ENCODE measurements at regions not wholly inside any gene's neighbourhood (a gene's known extent, or its start where the extent isn't known, plus 50 kb on each side); places are given as distances from the start of the nearest gene placed in this dataset.

DNA sequence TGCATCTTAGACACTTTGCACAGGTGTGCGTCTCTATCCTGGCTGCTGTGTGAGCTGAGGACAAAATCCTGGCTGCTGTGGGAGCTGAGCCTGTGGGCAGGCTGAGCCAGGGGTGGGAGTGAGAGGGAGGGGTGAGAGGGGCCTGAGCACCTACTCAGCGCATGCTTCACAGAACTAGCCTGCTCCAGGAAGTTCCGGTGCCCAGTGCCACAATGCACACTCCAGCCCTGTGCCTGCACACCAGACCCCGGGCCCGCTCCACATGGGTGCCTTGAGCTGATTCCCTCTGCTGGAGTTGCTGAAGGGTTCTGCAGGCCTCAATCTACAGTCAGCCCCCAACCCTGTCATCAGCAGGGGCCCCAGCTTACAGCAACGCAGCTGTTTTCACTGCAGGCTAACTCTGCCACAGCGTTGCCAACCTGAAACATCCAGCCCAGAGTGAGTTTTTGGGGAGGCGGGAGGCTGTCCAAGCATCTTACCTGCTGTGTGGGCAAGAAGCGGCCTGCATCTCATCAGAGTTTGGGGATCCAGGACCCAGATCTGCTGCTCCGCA, 1377.9 kb downstream of the TBC1D22A start:
- no peak overlapping the region for H3K4me3 ChIP-seq
- WGBS, 2 experiments (ENCODE audit: low coverage in 1 of 2, low lambda C conversion rate in 2 of 2, missing lambda C conversion rate in 2 of 2) = 59 to 68% methylated on average over 7 to 10 of the region's 10 CpGs
- TF ChIP-seq EZH2 (IDR thresholded peaks at IDR 0.05; ENCODE audit: insufficient read depth, poor library complexity, severe bottlenecking) = no peak
- TF ChIP-seq EZH2phosphoT487 (IDR thresholded peaks at IDR 0.05; ENCODE audit: insufficient read depth, low read depth) = no peak
- H3K27ac ChIP-seq = no peak overlapping the region
- no peaks in the 10 kb centered on the region for H3K27me3 ChIP-seq (replicated peaks; ENCODE audit: insufficient read depth)
- no peaks in the 10 kb centered on the region for H3K4me1 ChIP-seq (ENCODE audit: insufficient read depth)
- H4K20me1 ChIP-seq (ENCODE audit: insufficient read depth) = no peaks in the 10 kb centered on the region
- H3K79me2 ChIP-seq (ENCODE audit: insufficient read depth) = no peaks in the 10 kb centered on the region
- no peaks in the 10 kb centered on the region for H3K9me3 ChIP-seq (ENCODE audit: low read depth)
- no peaks in the 10 kb centered on the region for H3F3A ChIP-seq (ENCODE audit: insufficient read depth)
- H3K9me2 ChIP-seq (ENCODE audit: insufficient read depth) = no peaks in the 10 kb centered on the region
- H3K4me2 ChIP-seq (ENCODE audit: unreplicated experiment) = no peak overlapping the region
- DNase-seq = no peak
- no peak overlapping the region for H3K9ac ChIP-seq
- no peak overlapping the region for H2AFZ ChIP-seq
- in situ Hi-C loops (cut with MboI) = no loop called here
- no peaks in the 10 kb centered on the region for H3K36me3 ChIP-seq (ENCODE audit: low read depth)

DNA sequence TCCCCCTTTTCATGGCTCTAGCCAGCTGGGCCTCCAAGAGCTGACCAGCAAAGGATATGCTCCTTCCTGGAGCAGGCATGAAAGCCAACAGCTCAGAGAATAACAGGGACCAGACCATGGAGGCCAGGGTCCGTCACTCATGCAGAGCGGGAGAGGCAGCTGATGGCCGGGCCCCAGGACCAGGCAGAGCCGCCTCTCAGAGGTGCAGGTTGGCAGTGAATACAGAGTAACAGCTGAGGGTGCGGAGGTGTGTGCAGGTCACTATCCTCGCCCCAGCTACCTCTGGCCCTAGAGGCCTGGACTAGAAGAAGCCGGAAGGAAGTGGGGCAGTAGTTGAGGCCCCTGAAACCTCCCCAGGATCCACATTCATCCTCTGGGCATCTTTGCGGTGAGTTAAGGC, 1377.3 kb downstream of the TBC1D22A start:
- Histone ChIP-seq H3K9ac (no peak overlapping the region), H3K79me2 (ENCODE audit: insufficient read depth) (no peaks in the 10 kb centered on the region), H3K9me3 (ENCODE audit: low read depth) (no peaks in the 10 kb centered on the region), H3K27me3 (replicated peaks; ENCODE audit: insufficient read depth) (no peaks in the 10 kb centered on the region), H3F3A (ENCODE audit: insufficient read depth) (no peaks in the 10 kb centered on the region), H3K4me3 (no peak overlapping the region), H3K36me3 (ENCODE audit: low read depth) (no peaks in the 10 kb centered on the region), H2AFZ (no peak overlapping the region), H3K27ac (no peak overlapping the region), H3K4me2 (ENCODE audit: unreplicated experiment) (no peak overlapping the region), H3K9me2 (ENCODE audit: insufficient read depth) (no peaks in the 10 kb centered on the region), H4K20me1 (ENCODE audit: insufficient read depth) (no peaks in the 10 kb centered on the region), H3K4me1 (ENCODE audit: insufficient read depth) (no peaks in the 10 kb centered on the region)
- WGBS, 2 experiments (ENCODE audit: low coverage in 1 of 2, low lambda C conversion rate in 2 of 2, missing lambda C conversion rate in 2 of 2) = 47 to 50% methylated on average over 8 of the region's 8 CpGs
- in situ Hi-C loops (cut with MboI) = no loop called here
- DNase-seq = no peak
- no peak for TF ChIP-seq EZH2phosphoT487 (IDR thresholded peaks at IDR 0.05; ENCODE audit: insufficient read depth, low read depth)
- no peak for TF ChIP-seq EZH2 (IDR thresholded peaks at IDR 0.05; ENCODE audit: insufficient read depth, poor library complexity, severe bottlenecking)

GRCh38 chr22:48138855-48139254, 1376.4 kb downstream of the TBC1D22A start:
- in situ Hi-C loops (cut with MboI) = no loop called here
- no peaks in the 10 kb centered on the region for H3K9me2 ChIP-seq (ENCODE audit: insufficient read depth)
- H3K4me3 ChIP-seq = no peak overlapping the region
- no peak overlapping the region for H3K9ac ChIP-seq
- H4K20me1 ChIP-seq (ENCODE audit: insufficient read depth) = no peaks in the 10 kb centered on the region
- H3K36me3 ChIP-seq (ENCODE audit: low read depth) = no peaks in the 10 kb centered on the region
- TF ChIP-seq EZH2phosphoT487 (IDR thresholded peaks at IDR 0.05; ENCODE audit: insufficient read depth, low read depth) (no peak), EZH2 (IDR thresholded peaks at IDR 0.05; ENCODE audit: insufficient read depth, poor library complexity, severe bottlenecking) (no peak)
- H3K4me2 ChIP-seq (ENCODE audit: unreplicated experiment) = no peak overlapping the region
- H3K27ac ChIP-seq = no peak overlapping the region
- WGBS, 2 experiments (ENCODE audit: low coverage in 1 of 2, low lambda C conversion rate in 2 of 2, missing lambda C conversion rate in 2 of 2) = 57 to 60% methylated on average over 11 of the region's 11 CpGs
- DNase-seq = no peak
- no peaks in the 10 kb centered on the region for H3K9me3 ChIP-seq (ENCODE audit: low read depth)
- no peaks in the 10 kb centered on the region for H3K4me1 ChIP-seq (ENCODE audit: insufficient read depth)
- no peaks in the 10 kb centered on the region for H3F3A ChIP-seq (ENCODE audit: insufficient read depth)
- no peak overlapping the region for H2AFZ ChIP-seq
- no peaks in the 10 kb centered on the region for H3K27me3 ChIP-seq (replicated peaks; ENCODE audit: insufficient read depth)
- no peaks in the 10 kb centered on the region for H3K79me2 ChIP-seq (ENCODE audit: insufficient read depth)

- in situ Hi-C loops (cut with MboI) = no loop called here
- Histone ChIP-seq H3K4me2 (ENCODE audit: unreplicated experiment) (no peak overlapping the region), H3K9me2 (ENCODE audit: insufficient read depth) (no peaks in the 10 kb centered on the region), H3K9me3 (ENCODE audit: low read depth) (no peaks in the 10 kb centered on the region), H3F3A (ENCODE audit: insufficient read depth) (no peaks in the 10 kb centered on the region), H3K79me2 (ENCODE audit: insufficient read depth) (no peaks in the 10 kb centered on the region), H3K4me1 (ENCODE audit: insufficient read depth) (no peaks in the 10 kb centered on the region), H3K36me3 (ENCODE audit: low read depth) (no peaks in the 10 kb centered on the region), H2AFZ (no peak overlapping the region), H3K9ac (no peak overlapping the region), H3K4me3 (no peak overlapping the region), H3K27me3 (replicated peaks; ENCODE audit: insufficient read depth) (no peaks in the 10 kb centered on the region), H3K27ac (no peak overlapping the region), H4K20me1 (ENCODE audit: insufficient read depth) (no peaks in the 10 kb centered on the region)
- TF ChIP-seq EZH2phosphoT487 (IDR thresholded peaks at IDR 0.05; ENCODE audit: insufficient read depth, low read depth) (no peak), EZH2 (IDR thresholded peaks at IDR 0.05; ENCODE audit: insufficient read depth, poor library complexity, severe bottlenecking) (no peak)
- WGBS, 2 experiments (ENCODE audit: low coverage in 1 of 2, low lambda C conversion rate in 2 of 2, missing lambda C conversion rate in 2 of 2) = 39 to 46% methylated on average over 3 of the region's 3 CpGs
- DNase-seq = no peak
These were observed 1376.0 kb downstream of the TBC1D22A start for GRCh38 chr22:48138427-48138826.

DNA sequence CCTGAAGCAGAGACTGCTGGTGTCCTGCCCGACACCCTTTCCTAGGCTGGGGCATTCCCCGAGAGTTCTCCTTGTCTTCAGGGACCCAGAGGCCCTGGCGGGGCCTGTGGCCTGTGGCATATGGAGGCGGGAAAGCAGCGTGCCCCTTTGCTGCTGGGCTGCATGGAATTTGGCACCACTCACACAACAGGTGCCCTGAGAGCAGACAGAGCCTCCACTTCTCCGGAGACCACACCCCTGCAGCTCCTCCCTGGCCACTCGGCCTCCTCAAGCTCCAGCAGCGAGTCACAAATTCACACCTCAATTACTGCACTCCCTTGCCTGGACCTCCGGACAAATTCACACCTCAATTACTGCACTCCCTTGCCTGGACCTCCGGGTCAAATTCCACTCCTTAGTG, 1375.2 kb downstream of the TBC1D22A start:
- Histone ChIP-seq H2AFZ (no peak overlapping the region), H3K27me3 (replicated peaks; ENCODE audit: insufficient read depth) (no peaks in the 10 kb centered on the region), H3K4me1 (ENCODE audit: insufficient read depth) (no peaks in the 10 kb centered on the region), H3F3A (ENCODE audit: insufficient read depth) (no peaks in the 10 kb centered on the region), H3K9me2 (ENCODE audit: insufficient read depth) (no peaks in the 10 kb centered on the region), H4K20me1 (ENCODE audit: insufficient read depth) (no peaks in the 10 kb centered on the region), H3K36me3 (ENCODE audit: low read depth) (no peaks in the 10 kb centered on the region), H3K9me3 (ENCODE audit: low read depth) (no peaks in the 10 kb centered on the region), H3K27ac (no peak overlapping the region), H3K4me3 (no peak overlapping the region), H3K4me2 (ENCODE audit: unreplicated experiment) (no peak overlapping the region), H3K9ac (no peak overlapping the region), H3K79me2 (ENCODE audit: insufficient read depth) (no peaks in the 10 kb centered on the region)
- in situ Hi-C loops (cut with MboI) = no loop called here
- TF ChIP-seq EZH2 (IDR thresholded peaks at IDR 0.05; ENCODE audit: insufficient read depth, poor library complexity, severe bottlenecking) (no peak), EZH2phosphoT487 (IDR thresholded peaks at IDR 0.05; ENCODE audit: insufficient read depth, low read depth) (no peak)
- DNase-seq = no peak
- 17 to 25% methylated on average over 10 of the region's 10 CpGs for WGBS, 2 experiments (ENCODE audit: low coverage in 1 of 2, low lambda C conversion rate in 2 of 2, missing lambda C conversion rate in 2 of 2)
